Fibroblast of skin of back (primary cell): ENCODE measurements at regions not wholly inside any gene's neighbourhood (a gene's known extent, or its start where the extent isn't known, plus 50 kb on each side); places are given as distances from the start of the nearest gene placed in this dataset.
"Not testable (repeated sequence)": the region's sequence is repeated elsewhere in the genome, so short reads cannot be mapped to it uniquely, and the experiment has no call there.

Experiments used
- DNase-seq: peaks from one replicate; pipeline ENCODE4 v3.0.0-alpha.2; 2013

GRCh38 chrX:73943693-73944562 lies 91.4 kb upstream of the XIST start:
- DNase-seq, result peak; percentile 80

GRCh38 chrX:73940893-73941470 lies 88.5 kb upstream of the XIST start:
- DNase-seq, result no peak

GRCh38 chrX:73937843-73938242 lies 85.3 kb upstream of the XIST start:
- not testable (repeated sequence) for DNase-seq

GRCh38 chrX:73932522-73932921 lies 80.0 kb upstream of the XIST start:
- DNase-seq, result no peak

- peak; percentile 32 for DNase-seq
Measured at GRCh38 chrX:73930300-73930699, 77.8 kb upstream of the XIST start.

GRCh38 chrX:73922856-73923455 lies 70.4 kb upstream of the XIST start:
- peak; percentile 55 for DNase-seq

- peak; percentile 94 for DNase-seq
Measured at GRCh38 chrX:73916931-73917667, 64.6 kb upstream of the XIST start.

GRCh38 chrX:73916489-73916888 lies 64.0 kb upstream of the XIST start:
- DNase-seq, result no peak

- not testable (repeated sequence) for DNase-seq
Measured at GRCh38 chrX:73914792-73915191, 62.3 kb upstream of the XIST start.

- peak; percentile 34 for DNase-seq
Measured at GRCh38 chrX:73913580-73913979, 61.1 kb upstream of the XIST start.

GRCh38 chrX:73911946-73912345 lies 59.4 kb upstream of the XIST start:
- not testable (repeated sequence) for DNase-seq

GRCh38 chrX:73905749-73906374 lies 53.3 kb upstream of the XIST start:
- not testable (repeated sequence) for DNase-seq

GRCh38 chrX:73903941-73904340 lies 51.4 kb upstream of the XIST start:
- no peak for DNase-seq
